GM12878 (cell line): ENCODE measurements at regions not wholly inside any gene's neighbourhood (a gene's known extent, or its start where the extent isn't known, plus 50 kb on each side); places are given as distances from the start of the nearest gene placed in this dataset.

Experiments used
- ASH2L ChIP-seq: fragments of 300-600, 200-600 bp; sonication (generic); IDR thresholded peaks from 2 replicates; pipeline ENCODE4 v1.6.1; 2017; ENCODE audit warnings: low read depth, mild to moderate bottlenecking, borderline replicate concordance
- ATF2 ChIP-seq: IDR thresholded peaks from 2 replicates; pipeline ENCODE4 v1.6.1; 2012; ENCODE audit warnings: low read length, inconsistent platforms
- BHLHE40 ChIP-seq, 2 experiments: fragments of 450-650 bp in 1 of 2; IDR thresholded peaks; 2 replicates each; pipeline ENCODE4 v1.6.1; 2011 to 2017; ENCODE audit warnings: low read depth in 2 of 2, borderline replicate concordance in 1 of 2, improper control_type of control experiment in 1 of 2, low read length in 1 of 2, mild to moderate bottlenecking in 1 of 2
- CBFB ChIP-seq: IDR thresholded peaks from 2 replicates; pipeline ENCODE4 v1.6.1; 2016; ENCODE audit warnings: antibody characterized with exemption, low read depth
- CEBPB ChIP-seq, 2 experiments: fragments of 150-350 bp in 1 of 2; IDR thresholded peaks; 2 replicates each; pipeline ENCODE4 v1.6.1; 2012 to 2014; ENCODE audit warnings: low read depth in 2 of 2, low read length in 2 of 2, borderline replicate concordance in 1 of 2, inconsistent platforms in 1 of 2
- PAX5 ChIP-seq: IDR thresholded peaks from 2 replicates; pipeline ENCODE4 v1.6.1; 2011; ENCODE audit warnings: low read depth, low read length, borderline replicate concordance
- POLR2A ChIP-seq: IDR thresholded peaks from 2 replicates; pipeline ENCODE4 v1.6.1; 2011; ENCODE audit warnings: low read depth, mild to moderate bottlenecking, low read length
- POLR2AphosphoS5 ChIP-seq: IDR thresholded peaks from 2 replicates; pipeline ENCODE4 v1.6.1; 2011; ENCODE audit warnings: mild to moderate bottlenecking, low read length, inconsistent platforms
- SIX5 ChIP-seq: IDR thresholded peaks from 2 replicates; pipeline ENCODE4 v1.6.1; 2011; ENCODE audit warnings: mild to moderate bottlenecking, low read depth, low read length, moderate library complexity; ENCODE audit not compliant: severe bottlenecking
- SREBF1 ChIP-seq: IDR thresholded peaks from 2 replicates; pipeline ENCODE4 v1.6.1; 2012; ENCODE audit warnings: mild to moderate bottlenecking, low read length
- ZNF24 ChIP-seq: fragments of 450-650 bp; IDR thresholded peaks from 2 replicates; pipeline ENCODE4 v1.6.1; 2017; ENCODE audit warnings: antibody characterized with exemption, mild to moderate bottlenecking
- TF ChIP-seq, protein P1 (sequence below): IDR thresholded peaks from 2 replicates; pipeline ENCODE4 v1.6.1; 2012; ENCODE audit warnings: mild to moderate bottlenecking, low read depth, low read length

- TF ChIP-seq POLR2A (no peak), ZNF24 (no peak), SIX5 (no peak), ATF2 (no peak), CEBPB (IDR thresholded peaks at IDR 0.05; ENCODE audit: borderline replicate concordance in 1 of 2, low read depth in 2 of 2, low read length in 2 of 2) (no peak), SREBF1 (no peak), ASH2L (no peak), PAX5 (no peak), BHLHE40 (IDR thresholded peaks at IDR 0.05; ENCODE audit: borderline replicate concordance in 1 of 2, low read depth in 2 of 2, low read length in 1 of 2) (no peak), CBFB (no peak), POLR2AphosphoS5 (no peak)
- TF ChIP-seq, protein P1, sequence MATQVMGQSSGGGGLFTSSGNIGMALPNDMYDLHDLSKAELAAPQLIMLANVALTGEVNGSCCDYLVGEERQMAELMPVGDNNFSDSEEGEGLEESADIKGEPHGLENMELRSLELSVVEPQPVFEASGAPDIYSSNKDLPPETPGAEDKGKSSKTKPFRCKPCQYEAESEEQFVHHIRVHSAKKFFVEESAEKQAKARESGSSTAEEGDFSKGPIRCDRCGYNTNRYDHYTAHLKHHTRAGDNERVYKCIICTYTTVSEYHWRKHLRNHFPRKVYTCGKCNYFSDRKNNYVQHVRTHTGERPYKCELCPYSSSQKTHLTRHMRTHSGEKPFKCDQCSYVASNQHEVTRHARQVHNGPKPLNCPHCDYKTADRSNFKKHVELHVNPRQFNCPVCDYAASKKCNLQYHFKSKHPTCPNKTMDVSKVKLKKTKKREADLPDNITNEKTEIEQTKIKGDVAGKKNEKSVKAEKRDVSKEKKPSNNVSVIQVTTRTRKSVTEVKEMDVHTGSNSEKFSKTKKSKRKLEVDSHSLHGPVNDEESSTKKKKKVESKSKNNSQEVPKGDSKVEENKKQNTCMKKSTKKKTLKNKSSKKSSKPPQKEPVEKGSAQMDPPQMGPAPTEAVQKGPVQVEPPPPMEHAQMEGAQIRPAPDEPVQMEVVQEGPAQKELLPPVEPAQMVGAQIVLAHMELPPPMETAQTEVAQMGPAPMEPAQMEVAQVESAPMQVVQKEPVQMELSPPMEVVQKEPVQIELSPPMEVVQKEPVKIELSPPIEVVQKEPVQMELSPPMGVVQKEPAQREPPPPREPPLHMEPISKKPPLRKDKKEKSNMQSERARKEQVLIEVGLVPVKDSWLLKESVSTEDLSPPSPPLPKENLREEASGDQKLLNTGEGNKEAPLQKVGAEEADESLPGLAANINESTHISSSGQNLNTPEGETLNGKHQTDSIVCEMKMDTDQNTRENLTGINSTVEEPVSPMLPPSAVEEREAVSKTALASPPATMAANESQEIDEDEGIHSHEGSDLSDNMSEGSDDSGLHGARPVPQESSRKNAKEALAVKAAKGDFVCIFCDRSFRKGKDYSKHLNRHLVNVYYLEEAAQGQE, result no peak
Measured at GRCh38 chrX:39335513-39336235, 534.4 kb downstream of the MID1IP1 start.
